ENCODE measurements at regions not wholly inside any gene's neighbourhood (a gene's known extent, or its start where the extent isn't known, plus 50 kb on each side); places are given as distances from the start of the nearest gene placed in this dataset.
"Not testable (repeated sequence)": the region's sequence is repeated elsewhere in the genome, so short reads cannot be mapped to it uniquely, and the experiment has no call there.

DNA sequence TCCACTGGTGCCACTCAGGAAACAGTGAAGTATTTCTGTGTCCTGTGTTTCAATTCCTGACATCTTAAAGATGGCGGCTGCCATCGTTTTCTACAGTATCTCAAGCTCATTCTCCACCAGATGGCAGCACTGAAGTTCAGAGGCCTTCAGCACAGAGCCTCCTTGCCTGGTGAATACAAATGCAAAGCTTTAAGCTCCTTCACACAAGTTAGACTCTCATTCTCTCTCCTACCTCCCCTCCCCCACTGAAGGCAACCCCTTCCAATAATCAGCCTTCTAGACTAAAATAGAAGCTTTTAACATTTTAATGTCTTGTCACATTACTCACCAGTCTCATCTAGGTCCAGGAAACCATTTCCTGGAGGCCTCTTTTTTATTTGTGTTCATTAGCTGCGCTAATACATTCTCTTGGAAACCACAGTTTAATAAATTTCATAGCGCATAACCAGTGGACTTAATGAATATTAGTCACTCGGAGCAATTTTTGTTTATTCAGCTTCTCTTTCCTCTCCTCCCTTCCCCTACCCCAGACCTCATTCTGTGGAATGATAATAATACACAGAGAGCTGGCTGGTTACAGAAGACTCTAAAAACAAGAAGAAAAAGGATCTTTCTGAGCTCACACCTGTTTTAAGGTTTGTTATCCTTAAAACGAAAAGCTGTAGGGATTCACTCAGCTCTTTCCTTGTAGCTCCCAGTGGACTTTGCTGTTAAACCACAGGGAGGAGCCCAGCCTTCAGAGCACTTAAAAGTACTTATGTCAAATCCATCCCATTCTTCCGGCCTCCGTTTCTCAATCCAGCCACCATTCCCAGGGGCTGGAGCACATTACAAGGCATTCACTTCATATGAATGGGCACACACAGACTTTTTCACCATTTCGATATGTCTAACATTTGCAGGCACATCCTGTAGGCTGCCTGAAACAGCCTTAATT lies 384.9 kb downstream of the HLX start:
- DNase-seq = peak; percentile 50 to 84

DNA sequence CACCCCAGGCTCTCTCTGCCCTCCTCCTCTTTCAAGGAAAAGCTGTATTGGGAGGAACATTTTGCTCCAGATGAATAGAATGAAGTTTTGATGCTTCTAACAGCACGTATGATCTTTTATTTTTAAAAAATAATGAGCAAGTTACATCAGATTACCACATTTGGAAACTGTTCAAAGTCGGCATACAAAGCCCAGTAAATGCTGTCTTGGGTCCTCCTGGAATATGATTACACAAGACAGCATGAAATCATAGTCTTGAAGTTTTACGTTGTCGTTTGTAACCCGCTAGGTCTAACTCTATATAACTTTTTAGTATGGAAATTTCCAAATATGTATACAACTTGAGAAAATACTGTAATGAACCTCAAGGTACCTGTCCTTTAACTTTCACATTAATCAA lies 385.6 kb downstream of the HLX start:
- DNase-seq = no peak

DNA sequence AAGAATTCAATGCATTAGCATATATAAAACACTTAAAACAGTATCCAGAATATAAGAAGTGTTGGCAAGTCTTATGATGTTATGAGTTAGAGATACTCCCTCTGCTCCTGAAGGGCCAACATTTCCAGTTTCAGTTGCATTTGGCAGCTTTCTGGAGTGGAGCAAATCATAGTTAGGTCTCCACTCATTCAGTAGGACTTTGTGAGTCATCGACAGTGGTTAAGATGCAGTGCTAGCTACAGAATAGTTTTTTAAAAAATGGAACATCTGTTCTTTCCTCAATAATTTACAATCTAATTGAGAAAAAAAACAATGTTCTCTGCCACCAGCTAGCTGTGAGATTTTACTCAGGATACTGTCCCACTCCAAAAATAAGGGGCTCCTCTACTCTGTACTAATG lies 389.1 kb downstream of the HLX start:
- DNase-seq = peak in 1 of 2 experiments; percentile 64

DNA sequence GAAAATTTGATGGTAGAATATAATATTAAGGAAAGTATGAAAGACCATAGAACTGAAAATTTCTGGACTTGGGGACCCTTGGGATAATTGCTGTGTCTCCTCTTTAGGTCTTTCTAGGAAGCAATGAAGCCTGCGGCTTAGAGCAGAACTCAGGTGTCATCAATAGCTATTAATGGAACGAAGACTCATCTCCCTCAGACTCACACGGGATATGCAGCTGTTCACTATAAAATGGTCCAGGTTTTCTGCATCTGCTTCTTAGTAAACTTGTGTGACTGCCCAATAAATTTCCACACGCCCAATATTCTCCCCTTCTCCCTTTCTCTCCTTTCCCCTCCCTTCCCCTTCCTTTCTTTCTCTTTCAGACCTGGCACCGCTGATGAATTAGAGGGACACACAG lies 392.5 kb downstream of the HLX start:
- no peak for DNase-seq

DNA sequence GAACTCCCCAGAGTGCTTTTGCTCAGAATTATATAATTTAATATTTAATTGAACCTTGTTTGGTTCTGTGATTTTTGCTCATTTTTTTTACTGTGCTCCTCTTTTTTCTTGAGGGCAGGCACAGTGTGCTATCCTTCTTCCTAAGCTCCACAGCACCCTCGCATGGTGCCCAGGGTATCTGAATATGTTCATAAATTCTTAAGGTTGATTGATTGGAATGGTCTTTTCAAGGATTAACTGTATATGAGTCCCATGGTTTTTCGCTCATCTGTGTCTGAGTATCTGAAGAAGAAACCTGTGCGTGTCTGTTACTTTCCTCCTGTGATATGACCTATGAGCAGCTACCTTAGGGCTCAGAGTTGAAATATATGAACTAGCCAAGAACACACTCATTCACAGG lies 393.7 kb downstream of the HLX start:
- DNase-seq = no peak

DNA sequence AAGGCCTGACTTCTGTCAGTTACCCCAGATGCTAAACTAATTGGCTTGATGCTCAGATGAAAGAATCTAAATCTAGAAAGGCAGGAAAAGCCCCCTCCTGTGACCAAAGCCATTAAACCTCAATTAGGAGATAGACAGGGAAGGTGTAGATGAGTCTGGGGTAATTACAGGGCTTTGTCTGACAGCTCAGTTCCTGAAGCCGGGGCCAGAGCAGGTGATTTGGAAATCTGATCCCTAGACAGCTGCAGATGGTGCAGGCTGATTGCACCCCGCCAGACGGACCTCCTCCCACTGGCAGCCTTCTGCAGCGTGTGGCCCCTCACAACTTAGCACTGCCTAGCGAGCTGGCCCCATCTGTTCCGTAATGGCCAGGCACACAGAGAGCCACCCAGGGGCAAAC lies 395.1 kb downstream of the HLX start:
- DNase-seq = peak in 1 of 2 experiments; percentile 67

DNA sequence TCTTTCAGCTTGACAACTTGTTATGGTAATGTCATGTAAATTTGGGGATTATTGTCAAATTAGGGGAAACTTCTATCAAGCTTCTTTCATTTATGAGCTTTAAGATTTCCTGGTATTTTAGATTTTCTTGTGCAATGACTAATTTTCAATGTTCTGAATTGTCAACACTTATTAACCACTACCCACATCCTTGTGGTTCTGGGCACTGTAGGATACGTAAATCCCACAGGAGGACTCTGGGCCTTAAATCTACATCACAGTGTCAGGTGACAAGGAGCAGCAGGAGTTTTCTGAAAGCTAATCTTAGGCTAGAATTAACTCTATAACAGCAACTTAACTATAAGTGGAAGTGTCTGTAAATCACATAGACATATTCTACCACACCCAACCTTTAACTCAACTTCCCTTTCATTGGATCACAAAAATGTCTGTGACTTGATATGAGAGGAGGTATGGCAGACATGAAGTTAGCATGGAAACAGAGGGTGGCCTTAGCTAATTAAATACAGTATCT lies 397.7 kb downstream of the HLX start:
- DNase-seq = no peak

DNA sequence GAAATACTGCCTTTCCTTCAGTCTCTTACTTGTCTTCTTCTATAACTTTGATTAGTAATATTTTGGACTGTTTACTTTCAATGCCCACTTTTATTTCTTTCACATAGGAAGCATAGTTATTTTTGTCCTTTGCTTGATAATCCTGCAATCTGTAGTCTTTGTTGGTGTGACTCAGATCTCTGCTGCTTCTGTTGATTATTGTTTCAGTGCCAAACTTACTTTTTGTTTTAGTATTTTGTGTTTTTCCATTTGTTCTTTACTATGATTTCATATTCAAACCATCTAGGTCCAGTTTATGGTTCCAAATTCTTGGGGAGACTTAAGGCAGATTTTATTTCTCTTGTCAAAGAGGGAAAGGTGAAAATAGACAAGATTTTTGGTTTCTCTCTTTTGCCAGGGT lies 399.9 kb downstream of the HLX start:
- no peak for DNase-seq

DNA sequence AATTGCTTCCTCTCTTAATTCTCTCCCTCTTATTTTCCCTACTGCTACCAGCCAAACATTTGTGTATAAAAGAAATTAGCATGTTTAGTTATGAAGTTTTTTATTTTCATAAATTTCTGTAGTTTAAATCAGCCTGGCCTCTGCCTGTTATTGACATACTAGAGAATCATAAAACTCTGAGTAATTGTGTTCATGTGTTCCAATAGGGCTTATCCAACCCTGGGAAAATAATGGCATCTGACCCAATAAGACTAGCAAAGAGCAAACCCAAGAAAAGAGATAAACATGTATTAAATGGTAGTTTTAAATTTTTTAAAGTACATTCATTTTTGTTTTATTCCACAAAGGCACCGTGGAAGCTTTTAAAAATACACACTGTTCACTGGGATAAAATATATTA lies 404.3 kb downstream of the HLX start:
- DNase-seq = no peak

DNA sequence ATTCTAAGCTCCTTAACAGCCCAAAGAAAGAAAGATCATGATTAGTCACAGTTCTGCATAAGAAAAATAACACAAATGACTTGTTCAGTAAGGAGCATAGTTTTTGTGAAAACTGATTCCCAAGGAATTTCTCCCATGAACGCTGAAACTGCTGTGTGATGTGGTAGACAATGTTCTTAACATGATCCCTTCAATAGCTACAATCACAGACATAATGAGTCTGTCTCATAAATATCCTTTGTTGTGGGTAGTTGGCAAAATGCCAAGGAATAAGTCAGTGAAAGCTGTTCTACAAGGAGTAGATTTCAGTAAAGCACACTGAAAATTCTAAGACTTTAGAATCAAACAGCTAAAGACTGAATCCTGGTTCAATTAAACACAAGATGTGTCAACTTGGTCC lies 404.8 kb downstream of the HLX start:
- DNase-seq = peak in 1 of 2 experiments; percentile 62

DNA sequence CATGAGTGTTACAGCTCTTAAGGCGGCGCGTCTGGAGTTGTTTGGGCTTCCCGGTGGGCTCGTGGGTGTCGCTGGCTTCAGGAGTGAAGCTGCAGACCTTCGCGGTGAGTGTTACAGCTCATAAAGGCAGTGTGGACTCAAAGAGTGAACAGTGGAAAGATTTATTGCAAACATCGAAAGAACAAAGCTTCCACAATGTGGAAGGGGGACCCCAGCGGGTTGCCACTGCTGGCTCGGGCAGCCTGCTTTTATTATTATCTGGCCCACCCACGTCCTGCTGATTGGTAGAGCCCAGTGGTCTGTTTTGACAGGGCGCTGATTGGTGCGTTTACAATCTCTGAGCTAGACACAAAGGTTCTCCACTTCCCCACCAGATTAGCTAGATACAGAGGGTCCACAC lies 405.7 kb downstream of the HLX start:
- DNase-seq = not testable (repeated sequence)

DNA sequence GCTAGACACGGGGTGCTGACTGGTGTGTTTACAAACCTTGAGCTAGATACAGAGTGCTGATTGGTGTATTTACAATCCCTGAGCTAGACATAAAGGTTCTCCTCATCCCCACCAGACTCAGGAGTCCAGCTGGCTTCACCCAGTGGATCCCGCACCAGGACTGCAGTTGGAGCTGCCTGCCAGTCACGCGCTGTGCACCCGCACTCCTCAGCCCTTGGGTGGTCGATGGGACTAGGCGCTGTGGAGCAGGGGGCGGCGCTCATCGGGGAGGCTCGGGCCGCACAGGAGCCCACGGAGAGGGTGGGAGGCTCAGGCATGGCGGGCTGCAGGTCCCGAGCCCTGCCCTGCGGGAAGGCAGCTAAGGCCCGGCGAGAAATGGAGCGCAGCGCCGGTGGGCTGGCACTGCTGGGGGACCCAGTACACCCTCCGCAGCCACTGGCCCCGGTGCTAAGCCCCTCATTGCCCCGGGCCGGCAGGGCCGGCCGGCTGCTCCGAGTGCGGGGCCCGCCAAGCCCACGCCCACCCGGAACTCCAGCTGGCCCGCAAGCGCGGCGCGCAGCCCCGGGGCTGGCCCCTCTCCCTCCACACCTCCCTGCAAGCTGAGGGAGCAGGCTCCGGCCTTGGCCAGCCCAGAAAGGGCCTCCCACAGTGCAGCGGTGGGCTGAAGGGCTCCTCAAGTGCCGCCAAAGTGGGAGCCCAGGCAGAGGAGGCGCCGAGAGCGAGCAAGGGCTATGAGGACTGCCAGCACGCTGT lies 406.4 kb downstream of the HLX start:
- DNase-seq = not testable (repeated sequence)

DNA sequence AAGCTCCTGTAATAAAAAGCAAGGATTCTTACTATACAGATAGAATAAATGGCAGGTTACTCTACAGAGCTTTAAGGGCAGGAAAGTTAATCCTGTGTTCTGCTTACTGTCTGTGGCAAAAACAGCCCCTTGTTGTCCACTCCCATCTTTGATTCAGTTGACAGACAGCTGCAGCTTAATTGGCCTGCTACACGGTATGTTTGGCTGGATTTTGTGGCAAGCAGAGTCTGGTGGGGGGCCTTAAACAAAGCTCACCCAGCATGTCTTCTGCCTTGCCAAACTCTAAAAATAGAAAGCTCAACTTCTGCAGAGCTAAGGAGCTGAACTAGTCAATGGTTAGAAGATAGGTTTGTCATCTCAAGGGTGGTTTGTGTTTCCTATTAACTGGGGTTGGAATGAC lies 407.2 kb downstream of the HLX start:
- peak; percentile 73 to 87 for DNase-seq

DNA sequence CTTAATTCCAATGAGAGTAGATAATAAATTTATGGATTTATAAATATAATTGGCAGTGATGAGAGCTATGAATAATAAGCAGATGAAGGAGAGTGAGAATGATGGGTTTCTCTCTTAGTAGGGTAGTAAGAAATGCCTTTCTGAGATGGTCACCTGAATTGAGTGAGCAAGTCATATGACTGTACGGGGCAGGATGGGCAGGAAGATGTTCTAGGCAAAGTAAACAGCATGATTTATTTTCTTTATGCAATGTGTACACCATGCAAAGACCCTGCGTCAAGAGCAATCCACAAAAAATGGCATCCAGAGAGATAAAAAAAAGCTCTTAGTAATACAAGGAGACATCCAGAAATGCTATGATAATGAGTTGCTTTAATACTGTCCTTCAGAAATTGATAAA lies 409.9 kb downstream of the HLX start:
- DNase-seq = no peak

DNA sequence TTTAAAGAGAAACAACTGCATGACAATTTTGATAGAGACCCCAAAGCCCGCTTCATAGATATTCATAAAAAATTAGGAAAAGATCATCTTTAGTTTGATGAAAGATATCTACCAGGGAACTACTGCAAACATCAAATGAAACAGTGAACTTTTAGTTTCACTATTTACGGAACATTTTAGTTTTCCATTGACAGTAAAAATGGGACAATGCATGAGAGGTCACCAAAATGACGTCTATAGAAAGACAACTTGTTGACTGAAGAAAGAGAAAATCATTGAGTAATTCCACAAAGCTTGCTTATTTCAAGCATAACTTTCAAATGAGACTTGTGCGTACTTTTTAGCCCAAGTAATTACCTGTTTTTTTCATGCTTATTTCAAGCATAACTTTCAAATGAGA lies 411.4 kb downstream of the HLX start:
- DNase-seq = no peak

DNA sequence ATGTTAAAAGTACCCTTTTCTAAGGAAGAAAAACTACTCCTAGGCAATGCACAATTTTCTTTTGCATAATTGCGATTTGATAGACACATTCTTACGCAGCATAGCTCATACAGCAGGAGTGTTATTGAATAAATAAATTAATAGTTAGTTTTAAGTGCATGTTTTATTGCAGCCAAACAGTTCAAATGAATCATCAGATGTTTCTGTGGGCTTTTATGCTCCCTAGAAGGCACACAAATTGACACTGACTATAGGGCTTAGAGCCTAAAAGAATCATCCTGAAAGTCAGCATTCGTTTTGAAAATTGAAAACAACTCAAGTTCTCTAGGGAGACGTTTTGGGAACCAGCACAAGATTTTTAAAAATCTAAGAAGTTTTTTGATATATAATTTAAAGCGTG lies 411.9 kb downstream of the HLX start:
- DNase-seq = no peak

DNA sequence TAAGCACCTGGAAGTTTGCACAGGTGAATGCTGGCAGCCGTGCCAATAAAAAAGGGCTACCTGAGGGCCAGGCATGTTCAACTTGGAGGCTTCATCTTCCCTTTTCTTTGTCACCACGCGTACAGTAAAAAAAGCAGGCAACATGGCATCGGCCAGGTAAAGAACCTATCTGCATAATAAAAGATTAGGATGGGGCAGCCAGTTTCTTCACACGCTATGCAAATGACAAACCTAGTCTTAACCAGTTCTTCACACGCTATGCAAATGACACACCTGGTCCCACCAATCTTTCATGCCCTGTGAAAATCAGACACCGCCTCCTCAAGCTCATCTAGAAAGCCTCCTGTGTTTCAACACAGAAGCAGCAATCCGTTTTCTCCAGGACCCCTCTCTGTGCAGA lies 413.4 kb downstream of the HLX start:
- no peak for DNase-seq

DNA sequence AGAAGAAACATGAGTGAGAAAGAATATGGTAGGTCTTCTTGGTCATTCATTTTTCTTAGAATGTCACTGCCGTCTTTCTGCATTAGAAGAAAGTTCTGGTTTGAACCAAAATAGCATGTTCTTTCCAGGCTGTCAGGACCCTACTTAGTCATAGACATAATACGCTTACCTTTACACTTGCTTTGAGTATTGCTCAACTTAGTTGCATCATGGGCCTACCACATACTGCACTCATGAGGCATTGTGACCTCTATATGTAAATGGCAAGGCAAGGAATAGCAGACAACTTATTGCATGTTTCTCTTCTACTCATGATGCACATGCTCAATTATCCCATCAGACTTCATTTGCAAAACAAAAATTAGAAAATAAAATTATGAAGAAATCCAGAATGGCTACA lies 415.0 kb downstream of the HLX start:
- no peak for DNase-seq

DNA sequence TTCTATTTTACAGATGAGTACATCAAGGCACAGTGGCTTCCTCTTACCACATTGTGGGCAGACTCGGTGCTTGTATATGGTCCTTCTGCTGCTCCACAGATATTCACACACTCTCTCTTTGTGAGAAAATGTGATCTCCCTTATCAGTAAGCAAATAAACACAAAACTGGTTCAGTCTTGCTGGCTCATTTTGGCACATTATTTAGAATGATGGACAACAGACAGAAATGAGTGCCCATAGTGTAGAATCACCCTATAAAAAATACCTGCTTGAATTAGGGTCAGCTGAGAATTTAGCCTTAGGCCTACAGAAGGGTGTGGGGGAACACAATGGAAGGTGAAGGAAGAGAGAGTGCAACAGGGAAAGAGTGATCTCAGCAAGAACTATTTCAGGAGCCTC lies 423.1 kb downstream of the HLX start:
- DNase-seq = no peak

DNA sequence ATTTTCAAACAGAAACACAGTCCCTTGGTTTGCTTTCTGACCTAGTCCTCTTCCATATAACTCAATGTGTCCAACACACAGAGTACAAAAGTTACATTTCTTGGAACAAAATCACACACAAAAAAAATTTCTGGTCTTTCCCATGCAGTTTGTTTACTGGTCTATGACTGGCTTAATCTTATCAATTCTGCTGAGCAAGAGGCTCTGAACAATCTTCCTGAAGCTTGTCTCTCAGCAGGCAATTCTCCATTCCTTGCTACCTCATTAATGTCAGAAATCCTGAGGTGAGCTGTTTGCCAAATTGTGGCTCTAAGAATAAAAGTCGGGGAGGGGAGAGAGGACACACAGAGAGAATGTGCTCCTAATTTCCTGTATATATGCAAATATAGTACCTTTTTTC lies 423.6 kb downstream of the HLX start:
- no peak for DNase-seq

DNA sequence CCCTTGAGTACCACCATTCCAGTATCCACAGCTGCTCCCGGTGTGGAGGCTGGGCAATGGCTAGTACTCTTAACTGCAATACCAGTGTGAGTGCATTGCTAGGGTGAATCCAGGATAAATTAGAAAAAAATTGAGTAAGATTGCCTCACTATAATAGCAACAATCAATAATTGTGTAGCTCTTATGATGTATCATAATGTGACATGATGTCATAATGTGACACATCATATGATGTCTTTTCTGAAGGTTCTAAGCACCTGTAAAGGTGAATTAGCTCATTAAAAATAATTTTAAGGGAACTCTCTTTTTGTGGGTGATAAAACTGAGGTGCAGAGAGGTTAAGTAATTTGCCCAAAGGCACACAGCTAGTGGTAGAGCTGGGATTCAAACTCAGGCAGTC lies 424.4 kb downstream of the HLX start:
- DNase-seq = no peak

DNA sequence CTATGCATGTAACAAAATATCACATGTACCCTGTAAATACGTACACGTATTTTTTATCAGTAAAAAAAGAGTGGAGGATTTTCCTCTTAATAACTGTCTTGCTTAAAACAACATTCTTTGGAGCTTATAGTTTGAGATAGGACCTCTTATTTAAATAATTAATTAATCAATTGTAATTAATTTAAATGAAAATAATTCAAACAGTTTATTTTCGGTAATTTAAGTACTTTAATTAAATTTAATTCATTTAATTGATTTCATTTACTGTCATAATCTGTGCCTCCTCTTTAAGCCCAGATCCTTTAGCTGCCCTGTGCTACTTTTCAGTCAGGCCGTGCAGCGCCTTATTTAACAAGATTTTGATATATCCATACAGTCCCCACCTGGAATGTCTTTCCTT lies 427.0 kb downstream of the HLX start:
- DNase-seq = no peak

DNA sequence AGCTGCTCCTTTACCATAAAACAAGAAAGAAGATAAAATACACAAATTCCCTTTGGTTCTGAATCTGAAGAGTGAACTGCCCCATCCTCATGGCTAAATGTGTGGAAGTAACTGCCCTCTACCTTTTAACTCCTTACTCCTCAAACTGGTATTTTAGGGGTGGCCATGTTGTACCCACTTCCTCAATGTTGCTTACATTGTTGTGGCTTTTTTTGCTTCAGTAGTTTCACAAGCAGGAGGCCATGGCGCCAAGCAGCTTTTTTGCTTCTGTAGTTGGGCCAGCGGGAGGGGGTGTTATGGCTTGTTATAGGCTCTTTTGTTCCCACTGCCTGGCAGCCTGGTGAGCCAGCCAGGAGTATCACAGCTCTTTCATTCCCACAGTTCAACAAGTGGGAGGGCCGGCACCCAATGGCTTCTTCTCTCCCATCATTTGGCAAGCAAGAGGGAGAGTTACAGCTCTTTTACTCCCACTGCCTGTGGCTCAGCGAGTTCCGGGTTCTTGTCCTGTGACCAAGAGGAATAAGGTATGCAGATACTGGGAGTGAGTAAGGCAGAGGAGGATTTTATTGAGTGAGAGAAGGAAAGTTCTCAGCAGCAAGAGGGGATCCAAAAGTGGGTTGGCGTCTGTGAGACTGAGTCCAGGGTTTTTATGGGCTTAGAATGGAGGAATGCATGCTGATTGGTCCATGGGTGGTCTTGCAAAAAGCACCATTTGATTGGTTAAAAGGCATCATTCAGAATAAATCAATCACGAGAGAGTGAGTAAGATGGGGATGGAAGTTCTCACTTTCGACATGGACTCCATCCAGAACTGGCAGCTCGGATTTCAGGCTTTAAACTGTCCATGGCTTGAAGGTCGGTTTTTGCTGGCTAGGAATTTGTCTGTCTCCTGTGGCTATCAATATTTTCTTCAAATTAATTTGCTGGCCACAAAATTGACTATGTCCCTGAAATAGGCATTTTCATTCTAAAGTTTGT lies 429.6 kb downstream of the HLX start:
- DNase-seq = peak; percentile 38 to 48
